HUDEP-2 (cell line): ENCODE measurements at regions not wholly inside any gene's neighbourhood (a gene's known extent, or its start where the extent isn't known, plus 50 kb on each side); places are given as distances from the start of the nearest gene placed in this dataset.

ENCODE experiments used
- DNase-seq, 76 experiments: peaks; one replicate each; lab custom pipeline; 2025; ENCODE audit not compliant: unreplicated experiment in 76 of 76; lab: John Stamatoyannopoulos, UW

GRCh38 chr6:141337191-141337590 is 795.5 kb upstream of the GJE1 start:
- DNase-seq = no peak

GRCh38 chr6:141335477-141336273 is 797.0 kb upstream of the GJE1 start:
- DNase-seq = no peak

- no peak for DNase-seq
These were observed 805.8 kb upstream of the GJE1 start for GRCh38 chr6:141326925-141327324.

- DNase-seq = peak in 8 of 76 experiments; percentile 27 to 72 (median 46)
These were observed 806.3 kb upstream of the GJE1 start for GRCh38 chr6:141326426-141326825.

- DNase-seq = no peak
These were observed 811.0 kb upstream of the GJE1 start for GRCh38 chr6:141321493-141322347.

- DNase-seq = no peak
These were observed 816.5 kb upstream of the GJE1 start for GRCh38 chr6:141316236-141316635.

GRCh38 chr6:141313986-141314385 is 818.7 kb upstream of the GJE1 start:
- DNase-seq = no peak

- DNase-seq = peak in 2 of 76 experiments; percentile 32 to 33
These were observed 823.4 kb upstream of the GJE1 start for GRCh38 chr6:141309295-141309694.

GRCh38 chr6:141307309-141307998 is 825.3 kb upstream of the GJE1 start:
- no peak for DNase-seq

- no peak for DNase-seq
These were observed 828.8 kb upstream of the GJE1 start for GRCh38 chr6:141303907-141304306.

GRCh38 chr6:141301779-141302178 is 830.9 kb upstream of the GJE1 start:
- no peak for DNase-seq

GRCh38 chr6:141290941-141291721 is 841.6 kb upstream of the GJE1 start:
- DNase-seq = no peak

- DNase-seq = no peak
These were observed 843.8 kb upstream of the GJE1 start for GRCh38 chr6:141288947-141289346.

GRCh38 chr6:141282263-141282662 is 850.5 kb upstream of the GJE1 start:
- DNase-seq = no peak

GRCh38 chr6:141269684-141270083 is 863.0 kb upstream of the GJE1 start:
- no peak for DNase-seq

- DNase-seq = no peak
These were observed 865.3 kb upstream of the GJE1 start for GRCh38 chr6:141267420-141267819.

GRCh38 chr6:141265756-141266623 is 866.7 kb upstream of the GJE1 start:
- no peak for DNase-seq

- DNase-seq = no peak
These were observed 868.6 kb upstream of the GJE1 start for GRCh38 chr6:141264101-141264500.

- DNase-seq = no peak
These were observed 871.1 kb upstream of the GJE1 start for GRCh38 chr6:141261672-141262060.
